ENCODE measurements at regions not wholly inside any gene's neighbourhood (a gene's known extent, or its start where the extent isn't known, plus 50 kb on each side); places are given as distances from the start of the nearest gene placed in this dataset.
"Not testable (repeated sequence)": the region's sequence is repeated elsewhere in the genome, so short reads cannot be mapped to it uniquely, and the experiment has no call there.

GRCh38 chr4:27966664-27967063, 1106.0 kb downstream of the STIM2 start:
- no peak for TF ChIP-seq CTCF (IDR thresholded peaks at IDR 0.05; ENCODE audit: borderline replicate concordance, extremely low read depth, insufficient read depth)
- Histone ChIP-seq H3K9ac (ENCODE audit: low read length in 3 of 3) (no peak overlapping the region), H3K4me1 (ENCODE audit: control insufficient read depth in 2 of 3, insufficient read depth in 2 of 3, low read depth in 1 of 3, low read length in 3 of 3) (no peaks in the 10 kb centered on the region), H3K4me3 (ENCODE audit: low read length in 3 of 3) (no peak overlapping the region), H3K36me3 (ENCODE audit: control insufficient read depth in 2 of 3, insufficient read depth in 3 of 3, low read length in 3 of 3) (no peaks in the 10 kb centered on the region), H3K27ac (ENCODE audit: low read depth in 2 of 2, low read length in 2 of 2) (no peak overlapping the region), H3K9me3 (ENCODE audit: control insufficient read depth in 2 of 3, insufficient read depth in 1 of 3, low read length in 3 of 3) (no peaks in the 10 kb centered on the region), H3K27me3 (ENCODE audit: control insufficient read depth, insufficient read depth, low read length) (no peaks in the 10 kb centered on the region)
- intact Hi-C loops (cut with DNase I) = no loop called here
- no peak for DNase-seq
- no peak for FAIRE-seq

DNA sequence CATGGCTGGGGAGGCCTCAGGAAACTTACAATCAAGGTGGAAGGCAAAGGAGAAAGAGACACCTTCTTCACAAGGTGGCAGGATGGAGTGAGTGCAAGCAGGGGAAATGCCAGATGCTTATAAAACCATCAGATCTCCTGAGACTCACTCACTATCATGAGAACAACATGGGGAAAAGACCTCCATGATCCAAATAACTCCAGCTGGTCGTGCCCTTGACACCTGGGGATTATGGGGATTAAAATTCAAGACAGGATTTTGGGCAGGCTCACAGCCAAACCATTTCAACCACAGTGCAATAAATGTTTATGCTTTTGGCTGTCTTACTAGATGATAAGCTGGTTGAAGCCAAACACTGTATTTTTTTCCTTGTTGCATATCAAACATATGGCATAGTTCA, 1112.4 kb downstream of the STIM2 start:
- DNase-seq (no peak), FAIRE-seq (no peak)
- H3K4me3 ChIP-seq (ENCODE audit: low read length in 3 of 3) = no peak overlapping the region
- no peak overlapping the region for H3K9ac ChIP-seq (ENCODE audit: low read length in 3 of 3)
- no peak for TF ChIP-seq CTCF (IDR thresholded peaks at IDR 0.05; ENCODE audit: borderline replicate concordance, extremely low read depth, insufficient read depth)
- no peaks in the 10 kb centered on the region for H3K36me3 ChIP-seq (ENCODE audit: control insufficient read depth in 2 of 3, insufficient read depth in 3 of 3, low read length in 3 of 3)
- intact Hi-C loops (cut with DNase I) = no loop called here
- no peak overlapping the region for H3K27ac ChIP-seq (ENCODE audit: low read depth in 2 of 2, low read length in 2 of 2)
- H3K4me1 ChIP-seq (ENCODE audit: control insufficient read depth in 2 of 3, insufficient read depth in 2 of 3, low read depth in 1 of 3, low read length in 3 of 3) = no peaks in the 10 kb centered on the region
- no peaks in the 10 kb centered on the region for H3K9me3 ChIP-seq (ENCODE audit: control insufficient read depth in 2 of 3, insufficient read depth in 1 of 3, low read length in 3 of 3)
- no peaks in the 10 kb centered on the region for H3K27me3 ChIP-seq (ENCODE audit: control insufficient read depth, insufficient read depth, low read length)

GRCh38 chr4:27973700-27974099, 1113.1 kb downstream of the STIM2 start:
- intact Hi-C loops (cut with DNase I) = no loop called here
- Histone ChIP-seq H3K9me3 (ENCODE audit: control insufficient read depth in 2 of 3, insufficient read depth in 1 of 3, low read length in 3 of 3) (no peaks in the 10 kb centered on the region), H3K27ac (ENCODE audit: low read depth in 2 of 2, low read length in 2 of 2) (no peak overlapping the region), H3K4me3 (ENCODE audit: low read length in 3 of 3) (no peak overlapping the region), H3K27me3 (ENCODE audit: control insufficient read depth, insufficient read depth, low read length) (no peaks in the 10 kb centered on the region), H3K4me1 (ENCODE audit: control insufficient read depth in 2 of 3, insufficient read depth in 2 of 3, low read depth in 1 of 3, low read length in 3 of 3) (no peaks in the 10 kb centered on the region), H3K9ac (ENCODE audit: low read length in 3 of 3) (no peak overlapping the region), H3K36me3 (ENCODE audit: control insufficient read depth in 2 of 3, insufficient read depth in 3 of 3, low read length in 3 of 3) (no peaks in the 10 kb centered on the region)
- FAIRE-seq (no peak), DNase-seq (no peak)
- no peak for TF ChIP-seq CTCF (IDR thresholded peaks at IDR 0.05; ENCODE audit: borderline replicate concordance, extremely low read depth, insufficient read depth)

DNA sequence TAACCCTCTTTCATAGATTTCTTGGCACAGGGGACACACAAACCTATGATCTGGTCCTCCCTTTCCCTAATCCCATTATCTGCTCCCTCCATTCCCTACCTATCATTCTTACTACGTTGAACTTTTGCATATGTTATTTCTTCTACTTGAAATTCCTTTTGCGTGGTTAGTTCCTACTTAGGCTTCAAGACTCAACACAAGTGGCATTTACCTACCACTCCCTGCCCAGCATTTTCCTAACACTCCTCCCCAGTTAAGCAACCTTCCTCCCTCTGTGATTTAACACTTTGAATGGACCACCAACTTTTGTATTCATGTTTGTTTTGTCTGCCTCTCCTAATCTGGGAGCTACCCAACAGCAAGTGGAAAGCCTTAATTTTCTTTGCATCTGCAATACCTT, 1113.7 kb downstream of the STIM2 start:
- DNase-seq = no peak
- FAIRE-seq = no peak
- Histone ChIP-seq H3K4me3 (ENCODE audit: low read length in 3 of 3) (no peak overlapping the region), H3K9me3 (ENCODE audit: control insufficient read depth in 2 of 3, insufficient read depth in 1 of 3, low read length in 3 of 3) (no peaks in the 10 kb centered on the region), H3K4me1 (ENCODE audit: control insufficient read depth in 2 of 3, insufficient read depth in 2 of 3, low read depth in 1 of 3, low read length in 3 of 3) (no peaks in the 10 kb centered on the region), H3K9ac (ENCODE audit: low read length in 3 of 3) (no peak overlapping the region), H3K36me3 (ENCODE audit: control insufficient read depth in 2 of 3, insufficient read depth in 3 of 3, low read length in 3 of 3) (no peaks in the 10 kb centered on the region), H3K27me3 (ENCODE audit: control insufficient read depth, insufficient read depth, low read length) (no peaks in the 10 kb centered on the region), H3K27ac (ENCODE audit: low read depth in 2 of 2, low read length in 2 of 2) (no peak overlapping the region)
- intact Hi-C loops (cut with DNase I) = no loop called here
- no peak for TF ChIP-seq CTCF (IDR thresholded peaks at IDR 0.05; ENCODE audit: borderline replicate concordance, extremely low read depth, insufficient read depth)

DNA sequence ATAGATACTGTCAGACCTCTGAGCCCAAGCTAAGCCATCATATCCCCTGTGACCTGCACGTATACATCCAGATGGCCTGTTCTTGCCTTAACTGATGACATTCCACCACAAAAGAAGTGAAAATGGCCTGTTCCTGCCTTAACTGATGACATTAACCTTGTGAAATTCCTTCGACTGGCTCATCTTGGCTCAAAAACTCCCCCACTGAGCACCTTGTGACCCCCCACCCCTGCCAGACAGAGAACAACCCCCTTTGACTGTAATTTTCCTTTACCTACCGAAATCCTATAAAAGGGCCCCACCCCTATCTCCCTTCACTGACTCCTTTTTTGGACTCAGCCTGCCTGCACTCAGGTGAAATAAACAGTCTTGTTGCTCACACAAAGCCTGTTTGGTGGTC, 1114.2 kb downstream of the STIM2 start:
- DNase-seq; H3K27ac ChIP-seq (ENCODE audit: low read depth in 2 of 2, low read length in 2 of 2); intact Hi-C loops (cut with DNase I); H3K9ac ChIP-seq (ENCODE audit: low read length in 3 of 3); H3K4me3 ChIP-seq (ENCODE audit: low read length in 3 of 3); H3K4me1 ChIP-seq (ENCODE audit: control insufficient read depth in 2 of 3, insufficient read depth in 2 of 3, low read depth in 1 of 3, low read length in 3 of 3); H3K9me3 ChIP-seq (ENCODE audit: control insufficient read depth in 2 of 3, insufficient read depth in 1 of 3, low read length in 3 of 3); H3K36me3 ChIP-seq (ENCODE audit: control insufficient read depth in 2 of 3, insufficient read depth in 3 of 3, low read length in 3 of 3); FAIRE-seq; H3K27me3 ChIP-seq (ENCODE audit: control insufficient read depth, insufficient read depth, low read length): not testable (repeated sequence)
